Psoas muscle (tissue), 7 donors: ENCODE measurements at regions not wholly inside any gene's neighbourhood (a gene's known extent, or its start where the extent isn't known, plus 50 kb on each side); places are given as distances from the start of the nearest gene placed in this dataset.

Source experiments
- ATAC-seq, 4 donors: fragments of 200-7000 bp; cut with Tn5 transposase; one replicate each; pipeline ENCODE4 v1.9.1; 2020; ENCODE audit warnings: moderate library complexity in 3 of 4, mild to moderate bottlenecking in 2 of 4
- DNase-seq, 2 donors: peaks; one replicate each; pipeline ENCODE4 v3.0.0-alpha.2; 2020
- H3K27ac ChIP-seq: fragments of 200-600 bp; one replicate; pipeline ENCODE4 v1.8.0; 2022
- H3K27me3 ChIP-seq, 3 donors: fragments of 200-600 bp in 1 of 3; one replicate each; pipeline versions ENCODE4 v1.6.1 to v1.8.0; 2013 to 2022; ENCODE audit warnings: low read length in 2 of 3, mild to moderate bottlenecking in 2 of 3, moderate library complexity in 1 of 3; ENCODE audit not compliant: insufficient read depth in 3 of 3
- H3K36me3 ChIP-seq, 2 donors: fragments of 200-600 bp in 1 of 2; one replicate each; pipeline versions ENCODE4 v1.6.1 to v1.8.0; 2013 to 2022; ENCODE audit warnings: low read depth in 1 of 2, mild to moderate bottlenecking in 1 of 2, moderate library complexity in 1 of 2; ENCODE audit not compliant: insufficient read depth in 1 of 2
- H3K4me1 ChIP-seq: fragments of 200-600 bp; one replicate; pipeline ENCODE4 v1.8.0; 2022
- H3K4me3 ChIP-seq: fragments of 200-600 bp; one replicate; pipeline ENCODE4 v1.8.0; 2022; ENCODE audit warnings: mild to moderate bottlenecking
- H3K9me3 ChIP-seq: fragments of 200-600 bp; one replicate; pipeline ENCODE4 v1.8.0; 2022
- CTCF ChIP-seq: fragments of 200-600 bp; IDR thresholded peaks from one replicate; pipeline ENCODE4 v1.8.0; 2022; ENCODE audit warnings: antibody characterized with exemption
- WGBS, 3 donors: extraction: QIAGEN DNeasy Blood & Tissue Kit; methylation state at CpG; one replicate each; pipeline versions ENCODE4 v1.1.6 to v1.1.7; 2013; 5-methylcytosine and 5-hydroxymethylcytosine counted together
- intact Hi-C, 2 donors: fragments of 100-400 bp; cut with DNase I; formaldehyde crosslinking; loops; one replicate each; pipeline versions ENCODE4 v1.11.0 to v1.14.2; 2022
- donor health status: healthy with polysubstance abuse.
- donor health status: DM: no; HTN: no; CAD: no; lungs with moderate emphysema.
- donor health status: Bipolar disorder and iron deficiency.
- donor health status: healthy.
- donor health status: DM: yes; HTN: yes; CAD: no.
- donor health status: DM: no; HTN: no; CAD: no.
- donor health status: DM: yes; HTN: yes; CAD: no.

GRCh38 chr4:64960516-64960915 is 551.3 kb upstream of the TECRL start:
- no peak for DNase-seq
- no peak overlapping the region for H3K4me3 ChIP-seq
- WGBS, 3 donors = 61 to 74% (median 74%) methylated on average over 4 of the region's 4 CpGs
- H3K4me1 ChIP-seq = no peaks in the 10 kb centered on the region
- H3K27me3 ChIP-seq = no peaks in the 10 kb centered on the region
- no peak for TF ChIP-seq CTCF
- no peaks in the 10 kb centered on the region for H3K36me3 ChIP-seq
- H3K27ac ChIP-seq = no peak overlapping the region
- intact Hi-C loops = no loop called here
- no peaks in the 10 kb centered on the region for H3K9me3 ChIP-seq
- no peak for ATAC-seq

DNA sequence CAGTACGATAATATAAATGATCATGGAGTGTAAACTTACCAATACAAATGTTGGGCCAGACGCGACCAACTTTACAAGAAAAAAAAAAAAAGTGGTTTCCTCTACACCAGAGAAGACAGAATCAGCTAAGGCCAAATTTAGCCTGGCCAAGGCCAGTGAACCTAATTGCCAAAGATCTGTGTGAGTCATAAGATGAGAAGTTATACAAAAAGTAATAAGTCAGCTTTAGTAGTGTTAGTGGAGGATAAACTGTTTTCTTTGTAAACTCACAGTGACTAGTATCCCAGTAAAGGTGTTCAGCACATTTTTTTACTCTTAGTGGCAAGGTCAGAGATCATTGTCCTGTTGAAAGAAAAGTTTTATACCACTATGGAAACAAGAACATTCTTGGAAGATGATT is 531.4 kb upstream of the TECRL start:
- intact Hi-C loops = no loop called here
- Histone ChIP-seq H3K9me3 (no peaks in the 10 kb centered on the region), H3K36me3 (no peaks in the 10 kb centered on the region), H3K4me3 (no peak overlapping the region), H3K27me3 (no peaks in the 10 kb centered on the region), H3K4me1 (no peaks in the 10 kb centered on the region), H3K27ac (no peak overlapping the region)
- no peak for ATAC-seq
- no peak for DNase-seq
- TF ChIP-seq CTCF = no peak
- WGBS, 3 donors = 82 to 89% (median 83%) methylated on average over 3 of the region's 3 CpGs

DNA sequence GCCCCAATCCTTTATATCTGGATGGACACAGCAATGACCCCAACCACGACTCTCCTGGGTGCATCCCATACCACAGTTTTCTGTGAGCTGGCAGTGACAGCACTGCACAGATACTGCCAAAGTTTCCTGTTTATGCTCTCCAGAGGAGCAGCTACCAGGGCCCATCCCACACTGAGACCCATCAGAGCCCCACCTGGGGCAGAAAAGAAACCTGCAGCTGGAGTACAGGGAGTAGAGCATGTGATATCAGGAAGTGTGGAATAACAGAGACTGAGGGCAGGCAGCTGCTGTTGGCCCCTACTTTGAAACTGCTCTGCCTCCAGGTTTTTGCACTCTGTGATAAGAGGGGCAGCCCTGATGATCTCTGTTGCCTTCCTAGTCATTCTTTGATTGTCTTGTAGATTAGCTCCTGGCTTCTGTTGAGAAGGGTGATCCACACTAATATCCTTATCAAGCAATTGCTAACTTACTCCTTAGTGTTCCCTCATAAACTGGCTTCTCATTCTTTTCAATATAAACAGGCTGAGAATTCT is 526.3 kb upstream of the TECRL start:
- 70 to 71% (median 71%) methylated on average over 1 of the region's 1 CpG for WGBS, 3 donors
- Histone ChIP-seq H3K4me1 (no peaks in the 10 kb centered on the region), H3K27me3 (no peaks in the 10 kb centered on the region), H3K9me3 (no peaks in the 10 kb centered on the region), H3K4me3 (no peak overlapping the region), H3K36me3 (no peaks in the 10 kb centered on the region), H3K27ac (no peak overlapping the region)
- intact Hi-C loops = no loop called here
- ATAC-seq = no peak
- DNase-seq = no peak
- TF ChIP-seq CTCF = no peak

- Histone ChIP-seq H3K27me3 (no peaks in the 10 kb centered on the region), H3K4me3 (no peak overlapping the region), H3K9me3 (peaks cover 2% of the 10 kb centered on the region), H3K36me3 (no peaks in the 10 kb centered on the region), H3K4me1 (no peaks in the 10 kb centered on the region), H3K27ac (no peak overlapping the region)
- ATAC-seq = no peak
- 59 to 71% (median 64%) methylated on average over 2 of the region's 2 CpGs for WGBS, 3 donors
- DNase-seq = no peak
- no peak for TF ChIP-seq CTCF
- intact Hi-C loops = no loop called here
These were observed 502.6 kb upstream of the TECRL start for GRCh38 chr4:64911846-64912245.

GRCh38 chr4:64903986-64904385 is 494.7 kb upstream of the TECRL start:
- no peak for DNase-seq
- Histone ChIP-seq H3K4me1 (no peaks in the 10 kb centered on the region), H3K27ac (no peak overlapping the region), H3K4me3 (no peak overlapping the region), H3K9me3 (peaks cover 2% of the 10 kb centered on the region), H3K36me3 (no peaks in the 10 kb centered on the region), H3K27me3 (no peaks in the 10 kb centered on the region)
- 86 to 91% (median 87%) methylated on average over 2 of the region's 2 CpGs for WGBS, 3 donors
- no peak for ATAC-seq
- intact Hi-C loops = no loop called here
- no peak for TF ChIP-seq CTCF
